ENCODE measurements at regions not wholly inside any gene's neighbourhood (a gene's known extent, or its start where the extent isn't known, plus 50 kb on each side); places are given as distances from the start of the nearest gene placed in this dataset.

- no peak for DNase-seq (ENCODE audit: low spot score)
Measured at GRCh38 chr18:78629426-78629825, 350.2 kb upstream of the SALL3 start.

GRCh38 chr18:78630356-78630755 is 349.3 kb upstream of the SALL3 start:
- DNase-seq (ENCODE audit: low spot score), result no peak

GRCh38 chr18:78630981-78631510 is 348.6 kb upstream of the SALL3 start:
- no peak for DNase-seq (ENCODE audit: low spot score)

- no peak for DNase-seq (ENCODE audit: low spot score)
Measured at GRCh38 chr18:78632111-78632541, 347.5 kb upstream of the SALL3 start.

GRCh38 chr18:78634061-78634696 is 345.4 kb upstream of the SALL3 start:
- no peak for DNase-seq (ENCODE audit: low spot score)

GRCh38 chr18:78635093-78635800 is 344.4 kb upstream of the SALL3 start:
- no peak for DNase-seq (ENCODE audit: low spot score)

GRCh38 chr18:78636260-78636659 is 343.4 kb upstream of the SALL3 start:
- DNase-seq (ENCODE audit: low spot score), result no peak

- DNase-seq (ENCODE audit: low spot score), result no peak
Measured at GRCh38 chr18:78637442-78638402, 341.9 kb upstream of the SALL3 start.

GRCh38 chr18:78639006-78639950 is 340.3 kb upstream of the SALL3 start:
- no peak for DNase-seq (ENCODE audit: low spot score)

GRCh38 chr18:78640246-78640995 is 339.2 kb upstream of the SALL3 start:
- no peak for DNase-seq (ENCODE audit: low spot score)

GRCh38 chr18:78641689-78642231 is 337.9 kb upstream of the SALL3 start:
- no peak for DNase-seq (ENCODE audit: low spot score)

GRCh38 chr18:78642296-78642951 is 337.2 kb upstream of the SALL3 start:
- no peak for DNase-seq (ENCODE audit: low spot score)

- DNase-seq (ENCODE audit: low spot score), result no peak
Measured at GRCh38 chr18:78643004-78643403, 336.6 kb upstream of the SALL3 start.

- DNase-seq (ENCODE audit: low spot score), result no peak
Measured at GRCh38 chr18:78643981-78644380, 335.6 kb upstream of the SALL3 start.

- no peak for DNase-seq (ENCODE audit: low spot score)
Measured at GRCh38 chr18:78645216-78645615, 334.4 kb upstream of the SALL3 start.

- no peak for DNase-seq (ENCODE audit: low spot score)
Measured at GRCh38 chr18:78647018-78647417, 332.6 kb upstream of the SALL3 start.

GRCh38 chr18:78649421-78649820 is 330.2 kb upstream of the SALL3 start:
- DNase-seq (ENCODE audit: low spot score), result no peak

- no peak for DNase-seq (ENCODE audit: low spot score)
Measured at GRCh38 chr18:78650926-78651325, 328.7 kb upstream of the SALL3 start.

GRCh38 chr18:78652001-78652545 is 327.5 kb upstream of the SALL3 start:
- no peak for DNase-seq (ENCODE audit: low spot score)
